ENCODE measurements at regions not wholly inside any gene's neighbourhood (a gene's known extent, or its start where the extent isn't known, plus 50 kb on each side); places are given as distances from the start of the nearest gene placed in this dataset.
"Not testable (repeated sequence)": the region's sequence is repeated elsewhere in the genome, so short reads cannot be mapped to it uniquely, and the experiment has no call there.

- no peak for DNase-seq
These were observed 201.4 kb downstream of the FZD1 start for GRCh38 chr7:91465595-91466061.

- no peak for DNase-seq
These were observed 204.0 kb downstream of the FZD1 start for GRCh38 chr7:91468256-91468655.

- DNase-seq = no peak
These were observed 209.4 kb downstream of the FZD1 start for GRCh38 chr7:91473619-91474018.

- no peak for DNase-seq
These were observed 209.8 kb downstream of the FZD1 start for GRCh38 chr7:91474074-91474473.

- not testable (repeated sequence) for DNase-seq
These were observed 216.2 kb downstream of the FZD1 start for GRCh38 chr7:91480470-91480869.

- no peak for DNase-seq
These were observed 227.6 kb downstream of the FZD1 start for GRCh38 chr7:91491868-91492267.

GRCh38 chr7:91492317-91492716 lies 228.1 kb downstream of the FZD1 start:
- DNase-seq = no peak

GRCh38 chr7:91492773-91493172 lies 228.5 kb downstream of the FZD1 start:
- no peak for DNase-seq

GRCh38 chr7:91494450-91494849 lies 230.2 kb downstream of the FZD1 start:
- DNase-seq = no peak

- no peak for DNase-seq
These were observed 232.1 kb downstream of the FZD1 start for GRCh38 chr7:91496251-91496820.

- DNase-seq = not testable (repeated sequence)
These were observed 233.0 kb downstream of the FZD1 start for GRCh38 chr7:91497277-91497676.

- no peak for DNase-seq
These were observed 239.8 kb downstream of the FZD1 start for GRCh38 chr7:91503934-91504555.

GRCh38 chr7:91504919-91505318 lies 240.7 kb downstream of the FZD1 start:
- DNase-seq = no peak

GRCh38 chr7:91506966-91507365 lies 242.7 kb downstream of the FZD1 start:
- not testable (repeated sequence) for DNase-seq

- DNase-seq = not testable (repeated sequence)
These were observed 247.6 kb downstream of the FZD1 start for GRCh38 chr7:91511861-91512260.

GRCh38 chr7:91512958-91513357 lies 248.7 kb downstream of the FZD1 start:
- no peak for DNase-seq

GRCh38 chr7:91514591-91514990 lies 250.4 kb downstream of the FZD1 start:
- no peak for DNase-seq

GRCh38 chr7:91515961-91516360 lies 251.7 kb downstream of the FZD1 start:
- DNase-seq = no peak

GRCh38 chr7:91517201-91517785 lies 253.1 kb downstream of the FZD1 start:
- no peak for DNase-seq

- DNase-seq = no peak
These were observed 253.8 kb downstream of the FZD1 start for GRCh38 chr7:91518058-91518457.

- DNase-seq = no peak
These were observed 255.3 kb downstream of the FZD1 start for GRCh38 chr7:91519241-91520158.

- no peak for DNase-seq
These were observed 256.4 kb downstream of the FZD1 start for GRCh38 chr7:91520645-91521044.

GRCh38 chr7:91526404-91526803 lies 262.2 kb downstream of the FZD1 start:
- DNase-seq = no peak
